Astrocyte of the cerebellum (primary cell): ENCODE measurements at regions not wholly inside any gene's neighbourhood (a gene's known extent, or its start where the extent isn't known, plus 50 kb on each side); places are given as distances from the start of the nearest gene placed in this dataset.

Experiments used
- DNase-seq: peaks from one replicate; pipeline ENCODE4 v3.0.0-alpha.2; 2011; ENCODE audit warnings: low read depth
- H3K4me3 ChIP-seq: 2 replicates; pipeline ENCODE4 v1.5.1; 2011; ENCODE audit warnings: mild to moderate bottlenecking, low read depth, low read length, moderate library complexity
- CTCF ChIP-seq: IDR thresholded peaks from 2 replicates; pipeline ENCODE4 v1.5.1; 2012; ENCODE audit warnings: low read length, low read depth, moderate library complexity, mild to moderate bottlenecking; ENCODE audit errors: missing control alignments
- in situ Hi-C: cut with HindIII; loops from 2 replicates; pipeline ENCODE4 v1.10.0; 2017; ENCODE audit warnings: low sequenced_read_pairs

- TF ChIP-seq CTCF = no peak
- H3K4me3 ChIP-seq = no peak overlapping the region
- in situ Hi-C loops = no loop called here
- DNase-seq = no peak
These were observed 834.0 kb downstream of the CDH11 start for GRCh38 chr16:64287655-64288528.

GRCh38 chr16:64282181-64282580, 839.7 kb downstream of the CDH11 start:
- no peak overlapping the region for H3K4me3 ChIP-seq
- in situ Hi-C loops = no loop called here
- no peak for DNase-seq
- no peak for TF ChIP-seq CTCF

GRCh38 chr16:64280317-64280716, 841.5 kb downstream of the CDH11 start:
- TF ChIP-seq CTCF = no peak
- H3K4me3 ChIP-seq = no peak overlapping the region
- no peak for DNase-seq
- in situ Hi-C loops = no loop called here

GRCh38 chr16:64278196-64278595, 843.7 kb downstream of the CDH11 start:
- no peak for DNase-seq
- no peak overlapping the region for H3K4me3 ChIP-seq
- TF ChIP-seq CTCF = no peak
- in situ Hi-C loops = no loop called here

GRCh38 chr16:64276646-64277045, 845.2 kb downstream of the CDH11 start:
- no peak for DNase-seq
- no peak for TF ChIP-seq CTCF
- H3K4me3 ChIP-seq = no peak overlapping the region
- in situ Hi-C loops = no loop called here

GRCh38 chr16:64272028-64272427, 849.8 kb downstream of the CDH11 start:
- TF ChIP-seq CTCF = no peak
- no peak overlapping the region for H3K4me3 ChIP-seq
- in situ Hi-C loops = no loop called here
- no peak for DNase-seq

GRCh38 chr16:64269756-64270155, 852.1 kb downstream of the CDH11 start:
- TF ChIP-seq CTCF = no peak
- H3K4me3 ChIP-seq = no peak overlapping the region
- no peak for DNase-seq
- in situ Hi-C loops = no loop called here
